Endothelial cell of hepatic sinusoid (primary cell): ENCODE measurements at regions not wholly inside any gene's neighbourhood (a gene's known extent, or its start where the extent isn't known, plus 50 kb on each side); places are given as distances from the start of the nearest gene placed in this dataset.
"Not testable (repeated sequence)": the region's sequence is repeated elsewhere in the genome, so short reads cannot be mapped to it uniquely, and the experiment has no call there.

Source experiments
- in situ Hi-C: cut with HindIII; loops from 2 replicates; pipeline ENCODE4 v1.10.0; 2017; ENCODE audit warnings: low sequenced_read_pairs

DNA sequence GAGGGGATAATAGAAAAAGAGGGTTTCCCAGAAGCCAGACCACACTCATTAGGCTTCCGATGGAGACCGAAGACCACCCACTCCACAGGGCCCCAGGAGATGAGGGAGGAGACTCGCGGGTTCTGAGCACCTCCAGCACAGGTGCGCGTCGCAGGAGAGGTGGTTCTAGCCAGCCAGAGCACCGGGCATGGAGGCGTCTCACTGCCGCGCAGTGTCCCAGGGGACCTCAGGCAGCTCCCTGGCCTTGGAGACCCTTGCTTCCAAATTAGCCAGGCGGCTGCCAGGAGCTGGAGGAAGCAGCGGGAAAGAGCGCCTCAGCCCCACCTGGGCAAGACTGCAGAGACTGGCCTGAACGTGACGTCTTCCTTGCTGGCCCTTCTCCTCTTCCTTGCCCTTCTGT, 115.4 kb upstream of the FBXL7 start:
- in situ Hi-C loops: no loop called here

DNA sequence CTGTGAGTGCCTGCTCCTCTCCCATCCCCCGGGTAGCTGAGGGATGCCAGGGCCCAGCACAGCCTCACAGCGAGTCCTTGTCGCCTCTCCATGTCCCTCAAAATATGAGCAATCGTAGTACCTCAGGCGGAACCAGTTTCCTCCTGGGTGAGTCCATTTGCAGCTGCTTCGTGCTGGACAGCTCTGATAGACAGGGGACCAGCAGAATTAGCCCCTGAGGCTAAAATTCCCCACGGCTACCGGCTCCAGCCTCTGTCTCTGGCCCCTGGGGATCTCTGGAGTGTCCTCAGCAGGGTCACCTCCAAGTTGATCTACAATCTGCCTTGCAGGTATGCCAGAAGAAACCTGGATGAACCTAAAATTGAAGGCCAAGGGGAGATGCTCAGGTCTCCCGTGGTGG, 115.8 kb upstream of the FBXL7 start:
- in situ Hi-C loops: no loop called here

DNA sequence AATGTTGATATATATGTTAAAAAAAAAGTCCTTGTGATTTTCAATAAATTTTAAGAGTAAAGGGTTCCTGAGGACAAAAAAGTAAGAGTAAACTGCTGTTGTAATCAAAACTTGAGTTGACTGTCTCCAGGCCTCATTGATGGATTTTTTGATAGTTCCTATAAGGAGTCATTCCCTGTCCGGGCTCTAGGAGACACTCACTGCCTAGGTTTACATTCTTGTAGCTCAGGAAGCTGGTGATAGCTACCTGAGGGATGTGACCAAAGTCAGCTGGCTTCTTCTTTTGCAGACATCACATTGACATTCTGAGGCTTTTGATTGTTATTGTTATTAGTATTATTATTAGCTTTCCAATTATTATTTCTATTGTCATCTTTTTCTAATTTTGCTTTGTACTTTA, 116.5 kb upstream of the FBXL7 start:
- in situ Hi-C loops: no loop called here

DNA sequence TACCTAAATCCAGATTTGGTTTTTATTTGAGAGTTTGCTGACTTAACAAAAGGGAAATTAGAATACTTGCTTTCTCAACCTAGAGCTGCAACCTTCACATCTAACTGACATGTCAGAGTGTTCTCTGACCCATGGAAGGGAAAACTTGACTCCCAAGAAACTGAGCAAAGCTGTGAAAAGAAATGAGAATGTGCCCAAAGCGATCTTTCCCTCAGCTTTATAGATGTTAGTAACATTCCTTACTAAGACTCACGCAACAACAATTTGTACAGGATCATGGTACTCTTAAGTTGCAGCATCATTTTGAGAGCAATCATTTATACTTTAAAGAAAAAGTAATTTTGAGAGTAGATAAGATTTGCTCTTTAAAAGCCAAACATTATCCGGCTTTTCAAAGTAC, 117.0 kb upstream of the FBXL7 start:
- in situ Hi-C loops: no loop called here

DNA sequence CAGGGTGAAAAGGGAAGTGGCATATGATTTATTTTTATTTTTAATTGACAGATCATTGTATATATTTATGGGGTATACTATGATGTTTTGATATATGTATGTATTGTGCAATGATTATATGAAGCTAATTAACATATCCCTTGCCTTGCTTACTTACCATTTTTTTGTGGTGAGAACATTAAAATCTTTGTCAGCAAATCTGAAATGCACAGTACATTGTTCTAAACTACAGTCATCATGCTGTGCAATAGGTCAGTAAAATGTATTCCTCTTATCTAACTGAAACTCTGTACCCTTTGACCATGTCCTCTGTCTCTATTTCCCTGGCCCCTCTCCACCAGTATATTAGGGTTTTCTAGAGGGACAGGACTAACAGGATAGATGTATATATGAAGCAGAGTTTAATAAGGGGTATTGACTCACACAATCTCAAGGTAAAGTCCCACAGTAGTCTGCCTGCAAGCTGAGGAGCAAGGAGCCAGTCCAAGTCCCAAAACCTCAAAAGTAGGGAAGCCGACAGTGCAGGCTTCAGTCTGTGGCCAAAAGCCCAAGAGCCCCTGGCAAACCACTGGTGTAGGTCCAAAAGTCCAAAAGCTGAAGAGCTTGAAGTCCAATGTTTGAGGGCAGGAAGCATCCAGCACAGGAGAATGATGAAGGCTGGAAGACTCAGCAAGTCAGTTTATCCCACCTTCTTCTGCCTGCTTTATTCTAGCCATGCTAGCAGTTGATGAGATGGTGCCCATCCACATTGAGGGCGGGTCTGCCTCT, 122.2 kb upstream of the FBXL7 start:
- in situ Hi-C loops: no loop called here

DNA sequence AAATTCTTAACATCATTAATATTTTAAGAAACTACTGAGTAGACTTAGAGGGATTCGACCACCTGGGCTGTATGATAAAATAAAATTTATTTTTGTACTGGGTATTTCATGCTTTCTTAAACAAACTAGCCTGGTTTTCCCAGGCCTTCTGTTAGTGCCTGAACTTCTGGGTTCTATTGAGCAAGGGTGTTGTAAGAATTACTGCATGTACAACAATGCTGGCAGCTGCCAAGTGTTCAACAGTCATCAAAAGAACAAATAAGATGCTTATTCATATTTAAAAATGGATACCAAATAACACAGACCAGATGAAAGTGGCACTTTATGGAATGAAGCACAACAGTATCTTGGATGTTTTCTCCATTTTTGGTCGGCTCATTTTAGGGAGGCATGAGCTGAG, 123.2 kb upstream of the FBXL7 start:
- in situ Hi-C loops: no loop called here

DNA sequence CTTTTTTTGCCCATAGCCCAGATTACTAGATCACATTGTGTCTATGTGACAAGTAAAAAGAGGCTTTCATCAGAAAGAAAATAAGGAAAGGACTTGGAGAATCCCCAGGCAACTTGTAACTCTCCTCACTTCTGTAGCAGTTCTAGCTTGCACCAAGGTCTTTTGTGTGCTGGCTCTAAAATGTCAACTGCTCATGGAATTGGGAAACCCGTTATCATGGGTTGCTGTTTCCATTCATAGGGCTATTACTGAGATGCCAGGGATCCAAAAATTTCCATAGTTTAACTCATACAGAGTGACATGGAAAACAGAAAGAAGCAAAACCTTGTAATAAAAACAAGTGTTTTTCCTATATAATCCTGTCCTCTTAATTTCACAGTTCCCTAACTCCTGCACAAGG, 123.9 kb upstream of the FBXL7 start:
- in situ Hi-C loops: no loop called here

DNA sequence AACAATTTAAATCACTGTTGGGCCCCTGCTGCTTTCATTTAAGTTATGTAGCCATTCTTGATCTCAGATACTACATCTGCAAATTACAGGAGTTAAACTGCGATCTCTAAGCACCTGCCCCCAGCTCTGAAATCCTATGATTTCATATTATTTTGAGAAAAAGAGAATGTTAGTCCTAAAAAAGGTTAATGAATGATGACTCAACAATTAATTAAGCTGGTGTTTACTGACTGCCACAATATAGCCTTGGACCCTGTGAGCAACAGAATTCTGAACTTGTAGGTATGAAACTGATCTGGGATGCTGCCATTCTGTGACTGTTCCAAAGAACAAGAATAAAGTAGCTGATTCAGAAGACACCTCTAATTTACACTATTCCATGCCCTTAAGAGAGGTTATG, 124.4 kb upstream of the FBXL7 start:
- in situ Hi-C loops: no loop called here

DNA sequence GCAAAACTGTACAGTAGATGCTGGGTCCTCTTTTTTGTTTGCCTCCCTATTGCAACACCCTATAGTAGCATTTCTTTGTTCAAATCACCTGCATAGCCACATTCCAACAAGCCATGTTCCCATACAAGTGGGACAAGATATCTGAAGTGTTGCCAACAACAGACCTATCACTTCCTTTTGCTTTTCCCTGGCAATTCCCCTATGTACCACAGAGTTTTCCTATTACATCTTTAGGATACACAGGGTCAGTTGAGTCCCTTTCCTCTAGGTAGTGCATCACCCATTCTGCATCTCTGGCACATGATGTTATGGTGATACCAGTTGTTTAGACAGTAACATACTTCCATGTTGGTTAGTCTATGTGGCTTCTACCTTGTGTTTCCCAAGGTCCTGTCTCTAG, 125.1 kb upstream of the FBXL7 start:
- in situ Hi-C loops: no loop called here

DNA sequence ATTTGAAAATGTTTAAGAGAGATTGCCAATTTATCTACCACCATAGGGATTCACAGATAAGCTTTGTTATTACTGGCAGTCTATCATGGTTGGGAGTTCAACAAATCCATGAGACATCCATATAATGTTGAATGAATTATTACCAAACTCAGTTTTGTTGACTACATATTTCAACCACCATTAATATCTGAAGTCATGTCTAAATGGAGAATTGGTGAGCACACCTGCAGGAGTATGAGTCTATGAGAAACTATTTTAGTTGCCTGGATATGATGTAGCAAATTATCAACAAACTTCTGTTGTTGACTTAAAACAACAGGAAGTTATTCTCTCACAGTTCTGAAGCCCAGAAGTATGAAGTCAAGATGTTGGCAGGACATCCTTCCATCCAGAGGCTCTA, 126.8 kb upstream of the FBXL7 start:
- in situ Hi-C loops: no loop called here

DNA sequence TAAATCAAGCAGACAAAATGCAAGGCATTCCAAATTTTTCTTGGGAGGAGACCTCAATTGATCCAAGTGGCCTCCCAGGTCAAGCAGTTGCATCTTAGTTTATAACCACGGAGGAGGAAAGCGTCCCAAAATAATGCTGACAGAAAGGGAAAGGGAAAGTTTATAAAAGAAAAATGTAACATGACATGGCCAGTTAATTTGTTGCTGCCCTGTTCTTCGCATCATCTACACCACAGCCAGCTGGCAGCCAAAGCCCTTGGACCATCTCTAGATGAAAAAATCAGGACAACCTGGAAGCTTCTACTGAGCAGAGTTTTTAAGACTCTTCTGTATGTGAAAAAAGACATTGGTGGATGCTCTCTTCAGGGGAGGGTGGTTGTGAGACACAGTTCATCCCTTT, 128.8 kb upstream of the FBXL7 start:
- in situ Hi-C loops: no loop called here

DNA sequence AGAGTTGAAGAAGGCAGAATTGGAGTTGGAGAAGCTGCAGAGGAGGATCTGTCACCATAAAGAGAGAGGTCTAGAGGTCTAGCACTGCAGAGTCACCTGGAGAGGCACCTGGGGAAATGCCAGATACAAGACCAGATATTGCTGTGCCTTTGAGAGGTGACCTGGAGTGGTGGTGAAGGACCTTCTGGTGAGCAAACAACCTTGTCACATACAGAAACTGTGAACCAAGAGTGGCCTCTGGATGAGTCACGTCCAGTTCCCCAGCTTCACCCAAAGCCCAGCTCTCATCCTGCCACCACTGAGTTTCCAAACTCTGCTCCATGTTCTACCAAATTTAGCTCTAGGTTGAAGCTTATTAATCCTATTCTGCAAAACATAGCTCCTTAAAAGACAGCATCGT, 131.1 kb upstream of the FBXL7 start:
- in situ Hi-C loops: no loop called here

DNA sequence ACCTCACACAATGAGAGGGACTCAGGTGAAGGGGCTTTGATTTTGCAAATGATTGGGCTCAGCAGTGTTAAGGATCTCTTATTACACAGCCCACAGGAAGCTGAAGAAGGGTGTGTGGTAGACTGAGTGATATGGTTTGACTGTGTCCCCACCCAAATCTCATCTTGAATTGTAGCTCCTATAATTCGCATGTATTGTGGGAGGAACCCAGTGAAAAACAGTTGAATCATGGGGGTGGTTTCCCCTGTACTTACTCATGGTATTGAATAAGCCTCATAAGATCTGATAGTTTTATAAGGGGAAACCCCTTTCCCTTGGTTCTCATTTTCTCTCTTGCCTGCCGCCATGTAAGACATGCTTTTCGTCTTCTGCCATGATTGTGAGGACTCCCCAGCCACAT, 132.5 kb upstream of the FBXL7 start:
- in situ Hi-C loops: no loop called here

DNA sequence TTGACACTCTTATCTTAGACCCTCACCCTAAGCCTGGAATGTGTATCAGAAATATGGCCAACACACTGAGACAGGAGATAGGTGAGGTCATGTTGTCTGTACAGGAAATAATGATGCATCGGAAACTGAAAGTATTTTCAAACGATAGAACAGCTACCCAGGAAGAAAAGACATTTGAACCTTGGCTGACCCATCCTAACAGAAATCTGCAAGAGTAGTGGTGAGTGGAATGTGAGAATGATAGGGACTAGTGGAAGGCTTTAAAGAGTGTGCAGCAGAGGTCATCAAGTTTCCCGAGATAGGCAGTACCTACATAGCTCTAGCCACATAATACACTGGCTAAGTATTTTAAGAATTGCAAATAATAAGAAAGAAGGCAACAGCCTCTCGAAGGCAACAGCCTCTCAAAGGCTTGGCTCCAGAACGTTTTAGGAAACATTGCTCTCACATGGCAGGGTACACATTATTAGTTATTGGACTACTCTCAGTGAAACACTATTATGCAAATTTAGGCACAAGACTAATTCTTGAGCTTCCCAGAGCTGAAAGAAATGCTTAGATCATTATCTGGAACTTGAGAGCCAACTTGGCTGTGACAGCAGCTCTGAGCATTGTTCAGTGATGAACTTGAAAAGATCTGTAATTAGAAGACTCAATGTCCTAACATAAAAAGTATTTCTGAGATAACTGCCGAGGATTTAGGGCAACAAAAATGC, 133.1 kb upstream of the FBXL7 start:
- in situ Hi-C loops: no loop called here

DNA sequence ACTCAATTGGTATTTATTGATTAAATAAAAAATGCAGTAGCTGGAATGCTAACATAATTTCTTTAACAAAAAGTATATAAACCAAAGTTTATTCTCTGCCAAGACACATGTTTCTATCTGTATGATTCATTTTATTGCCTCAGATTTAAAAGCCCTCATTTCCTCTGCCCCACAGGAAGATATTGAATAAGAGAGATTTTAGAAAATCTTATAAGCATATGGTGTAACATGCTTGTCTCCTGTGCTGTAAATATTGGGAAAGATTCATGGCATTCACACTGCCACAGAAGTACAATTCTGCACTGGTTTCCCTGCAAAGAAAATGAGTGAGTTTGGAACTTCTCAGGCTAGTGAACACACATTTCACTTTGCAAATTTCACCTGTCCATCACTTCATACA, 134.9 kb upstream of the FBXL7 start:
- in situ Hi-C loops: no loop called here

DNA sequence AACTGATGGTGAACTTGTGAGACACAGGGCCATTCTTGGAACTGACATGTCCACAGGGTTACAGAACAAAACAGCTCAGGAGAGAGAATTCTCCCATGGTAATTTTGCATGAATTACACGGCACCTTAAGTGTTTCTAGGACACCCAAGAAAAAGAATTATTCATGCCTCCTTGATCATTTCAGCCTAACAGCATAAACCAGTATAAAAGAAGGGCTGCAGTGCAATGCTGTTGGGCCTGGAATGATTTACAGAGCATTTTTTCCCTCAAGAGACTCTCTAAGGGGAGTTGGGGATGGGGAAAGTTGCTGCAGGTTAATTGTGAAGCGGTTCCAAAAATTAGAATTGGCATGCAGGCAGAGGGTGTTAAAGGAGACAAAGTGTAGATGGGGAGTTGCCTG, 136.4 kb upstream of the FBXL7 start:
- in situ Hi-C loops: no loop called here

DNA sequence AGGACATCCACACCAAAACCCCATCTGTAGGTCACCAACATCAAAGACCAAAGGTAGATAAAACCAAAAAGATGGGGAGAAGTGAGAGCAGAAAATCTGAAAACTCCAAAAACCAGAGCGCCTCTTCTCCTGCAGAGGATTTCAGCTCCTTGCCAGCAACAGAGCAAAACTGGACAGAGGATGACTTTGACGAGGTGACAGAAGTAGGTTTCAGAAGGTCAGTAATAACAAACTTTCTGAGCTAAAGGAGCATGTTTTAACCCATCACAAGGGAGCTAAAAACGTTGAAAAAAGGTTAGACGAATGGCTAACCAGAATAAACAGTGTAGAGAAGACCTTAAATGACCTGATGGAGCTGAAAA, 142.9 kb upstream of the FBXL7 start:
- in situ Hi-C loops: not testable (repeated sequence)

DNA sequence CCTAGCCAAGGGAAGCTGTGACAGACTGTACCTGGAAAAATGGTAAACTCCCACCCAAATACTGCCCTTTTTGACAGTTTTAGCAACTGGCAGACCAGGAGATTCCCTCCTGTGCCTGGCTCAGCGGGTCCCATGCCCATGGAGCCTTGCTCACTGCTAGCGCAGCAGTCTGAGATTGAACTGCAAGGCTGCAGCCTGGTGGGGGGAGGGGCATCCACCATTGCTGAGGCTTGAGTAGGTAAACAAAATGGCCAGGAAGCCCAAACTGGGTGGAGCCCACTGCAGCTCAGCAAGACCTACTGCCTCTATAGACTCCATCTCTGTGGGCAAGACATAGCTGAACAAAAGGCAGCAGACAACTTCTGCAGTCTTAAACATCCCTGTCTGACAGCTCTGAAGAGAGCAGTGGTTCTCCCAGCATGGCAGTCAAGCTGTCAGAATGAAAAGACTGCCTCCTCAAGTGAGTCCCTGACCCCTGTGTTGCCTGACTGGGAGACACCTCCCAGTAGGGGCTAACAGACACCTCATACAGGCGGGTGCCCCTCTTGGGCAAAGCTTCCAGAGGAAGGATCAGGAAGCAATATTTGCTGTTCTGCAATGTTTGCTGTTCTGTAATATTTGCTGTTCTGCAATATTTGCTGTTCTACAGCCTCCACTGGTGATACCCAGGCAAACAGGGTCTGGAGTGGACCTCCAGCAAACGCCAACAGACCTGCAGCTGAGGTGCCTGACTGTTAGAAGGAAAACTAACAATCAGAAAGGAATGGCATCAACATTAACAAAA, 143.5 kb upstream of the FBXL7 start:
- in situ Hi-C loops: not testable (repeated sequence)

DNA sequence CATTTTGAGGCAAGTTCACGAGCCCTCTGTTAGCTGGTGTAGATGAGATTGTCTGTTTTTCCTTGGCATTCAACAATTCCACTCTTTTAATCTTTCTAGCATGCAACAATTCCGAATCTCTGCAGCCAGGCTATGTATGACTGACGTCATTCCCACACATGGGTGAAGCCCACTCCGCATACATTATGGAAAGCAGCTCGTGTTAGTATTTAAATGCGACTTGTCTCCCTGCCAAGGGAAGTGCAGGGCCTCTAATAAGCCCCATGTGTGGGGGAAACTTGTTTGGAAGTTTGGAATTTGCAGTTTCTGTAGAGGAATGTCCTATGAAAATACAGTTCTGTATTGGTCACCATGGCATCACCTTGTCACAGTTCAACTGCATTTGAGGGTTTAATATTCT, 146.0 kb upstream of the FBXL7 start:
- in situ Hi-C loops: no loop called here

DNA sequence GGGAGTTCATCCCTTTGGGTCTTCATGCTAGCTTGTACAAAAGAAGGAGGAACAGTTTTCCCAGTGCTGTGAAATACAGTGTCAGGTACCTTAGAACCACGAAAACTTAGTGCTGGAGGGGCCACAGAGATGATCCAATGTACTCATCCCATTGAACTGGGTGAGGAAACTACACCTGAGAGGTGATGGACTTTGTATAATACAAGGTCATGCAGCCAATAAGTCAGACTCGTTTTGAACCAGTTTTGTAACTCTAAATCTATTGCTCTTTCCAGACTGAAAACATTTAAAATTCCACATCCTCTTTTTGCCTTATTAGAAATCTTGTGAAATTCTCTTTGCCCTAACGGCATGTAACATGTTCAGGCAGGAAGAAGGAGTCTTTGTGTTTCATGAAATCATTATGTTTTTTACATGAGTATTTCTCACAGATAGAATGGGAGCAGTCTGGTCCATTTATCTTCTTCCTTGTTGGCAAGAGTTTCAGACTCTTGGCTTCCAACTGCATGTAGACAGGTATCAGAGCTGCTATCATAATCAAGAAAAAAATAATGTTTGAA, 146.8 kb upstream of the FBXL7 start:
- in situ Hi-C loops: no loop called here

DNA sequence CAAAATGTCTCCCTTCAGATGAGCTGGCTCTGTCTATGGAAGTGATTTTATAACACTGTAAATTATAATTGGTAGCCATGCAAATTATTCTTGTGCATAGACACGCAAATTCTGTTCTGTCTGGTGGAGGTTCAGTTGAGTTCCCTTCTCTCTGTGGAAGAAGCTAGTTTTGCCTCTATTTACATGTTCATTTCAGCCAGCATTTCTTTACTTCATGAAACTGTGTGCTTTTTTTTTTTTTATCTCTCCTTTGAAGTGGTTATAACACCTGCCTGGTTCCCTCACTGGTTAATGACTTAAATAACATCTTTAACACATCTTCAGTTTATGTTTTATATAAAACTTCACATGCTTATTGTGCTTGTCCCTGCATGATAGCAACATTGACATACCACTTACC, 149.4 kb upstream of the FBXL7 start:
- in situ Hi-C loops: no loop called here

DNA sequence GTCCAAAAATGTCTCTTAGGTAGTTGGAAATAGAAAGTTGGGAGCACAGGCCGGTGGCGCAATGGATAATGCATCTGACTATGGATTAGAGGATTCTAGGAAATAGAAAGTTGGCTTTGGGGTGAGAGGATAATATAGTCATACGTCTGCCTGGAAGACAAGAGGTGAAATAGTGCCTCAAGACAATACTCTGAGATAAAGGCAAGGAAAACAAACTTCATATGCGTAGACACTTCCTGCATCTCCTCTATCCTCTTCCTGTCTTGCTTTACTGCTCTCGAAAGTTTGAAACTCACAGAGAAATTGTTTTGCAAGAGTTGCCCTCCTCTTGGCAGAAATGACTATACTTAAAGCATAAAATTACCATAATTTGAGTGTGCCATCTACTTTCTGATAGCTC, 153.2 kb upstream of the FBXL7 start:
- in situ Hi-C loops: no loop called here
